Ovary (tissue), 3 donors: ENCODE measurements at regions not wholly inside any gene's neighbourhood (a gene's known extent, or its start where the extent isn't known, plus 50 kb on each side); places are given as distances from the start of the nearest gene placed in this dataset.

Source experiments
- CTCF ChIP-seq, 3 donors: fragments of 450-650 bp in 2 of 3; fragments of 200-600 bp in 1 of 3; IDR thresholded peaks; one replicate each; pipeline versions ENCODE4 v1.5.1 to v1.8.0; 2016 to 2022; ENCODE audit warnings: antibody characterized with exemption in 3 of 3, mild to moderate bottlenecking in 1 of 3
- EP300 ChIP-seq: sonication (generic); formaldehyde crosslinking; IDR thresholded peaks from one replicate; pipeline ENCODE4 v1.6.1; 2017; ENCODE audit warnings: antibody characterized with exemption
- donor health status: DM: no; HTN: no; CAD: no.

GRCh38 chr20:29298759-29299613 is 1958.5 kb upstream of the DEFB115 start:
- TF ChIP-seq EP300 (no peak), CTCF (IDR thresholded peaks at IDR 0.05) (no peak)
